ENCODE measurements at regions not wholly inside any gene's neighbourhood (a gene's known extent, or its start where the extent isn't known, plus 50 kb on each side); places are given as distances from the start of the nearest gene placed in this dataset.

DNA sequence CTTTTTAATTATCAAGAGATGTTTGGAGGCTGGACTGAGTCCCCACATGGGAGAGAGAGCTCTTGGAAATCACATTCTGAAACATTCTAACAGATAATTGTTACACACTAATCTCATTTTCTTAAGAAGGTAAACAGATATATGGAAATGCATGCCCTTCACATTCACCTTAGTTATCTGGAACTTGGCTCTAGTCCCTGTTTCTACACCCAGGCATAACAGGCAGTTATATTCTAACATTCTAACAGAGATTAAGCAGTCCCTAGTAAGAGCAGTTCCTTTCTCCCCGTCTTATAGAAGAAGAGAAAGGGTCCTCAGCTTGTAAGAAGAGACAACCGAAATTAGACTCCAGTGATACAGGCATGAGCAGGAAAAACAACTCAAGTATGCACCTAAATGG is 385.4 kb downstream of the SOX11 start:
- TF ChIP-seq EZH2 (IDR thresholded peaks at IDR 0.05; ENCODE audit: borderline replicate concordance, insufficient read depth, low read depth, low read length, poor library complexity, severe bottlenecking) = no peak
- TF ChIP-seq, protein P1, sequence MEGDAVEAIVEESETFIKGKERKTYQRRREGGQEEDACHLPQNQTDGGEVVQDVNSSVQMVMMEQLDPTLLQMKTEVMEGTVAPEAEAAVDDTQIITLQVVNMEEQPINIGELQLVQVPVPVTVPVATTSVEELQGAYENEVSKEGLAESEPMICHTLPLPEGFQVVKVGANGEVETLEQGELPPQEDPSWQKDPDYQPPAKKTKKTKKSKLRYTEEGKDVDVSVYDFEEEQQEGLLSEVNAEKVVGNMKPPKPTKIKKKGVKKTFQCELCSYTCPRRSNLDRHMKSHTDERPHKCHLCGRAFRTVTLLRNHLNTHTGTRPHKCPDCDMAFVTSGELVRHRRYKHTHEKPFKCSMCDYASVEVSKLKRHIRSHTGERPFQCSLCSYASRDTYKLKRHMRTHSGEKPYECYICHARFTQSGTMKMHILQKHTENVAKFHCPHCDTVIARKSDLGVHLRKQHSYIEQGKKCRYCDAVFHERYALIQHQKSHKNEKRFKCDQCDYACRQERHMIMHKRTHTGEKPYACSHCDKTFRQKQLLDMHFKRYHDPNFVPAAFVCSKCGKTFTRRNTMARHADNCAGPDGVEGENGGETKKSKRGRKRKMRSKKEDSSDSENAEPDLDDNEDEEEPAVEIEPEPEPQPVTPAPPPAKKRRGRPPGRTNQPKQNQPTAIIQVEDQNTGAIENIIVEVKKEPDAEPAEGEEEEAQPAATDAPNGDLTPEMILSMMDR (IDR thresholded peaks at IDR 0.05) = no peak
- Histone ChIP-seq H3K4me2 (replicated peaks; ENCODE audit: low read depth, low read length, poor library complexity, severe bottlenecking) (no peak overlapping the region), H3K4me1 (ENCODE audit: control insufficient read depth in 2 of 2, insufficient read depth in 2 of 2, low read length in 2 of 2) (no peaks in the 10 kb centered on the region), H2AFZ (ENCODE audit: insufficient read depth, low read depth, low read length, poor library complexity, severe bottlenecking) (no peak overlapping the region), H3K9me3 (ENCODE audit: control extremely low read depth in 1 of 3, control insufficient read depth in 2 of 3, insufficient read depth in 1 of 3, low read length in 2 of 3) (peaks cover 0 to 6% (median 0%) of the 10 kb centered on the region in 3 donors), H3K79me2 (ENCODE audit: control insufficient read depth, insufficient read depth, low read length) (no peaks in the 10 kb centered on the region), H3K27ac (ENCODE audit: low read length in 2 of 2) (no peak overlapping the region), H4K20me1 (ENCODE audit: control insufficient read depth, insufficient read depth, low read length, poor library complexity, severe bottlenecking) (no peaks in the 10 kb centered on the region), H3K4me3 (ENCODE audit: control extremely low read depth in 1 of 5, extremely low read depth in 1 of 5, insufficient read depth in 1 of 5, low read depth in 2 of 5, low read length in 4 of 5) (no peak overlapping the region), H3K9ac (ENCODE audit: low read length) (no peak overlapping the region), H3K27me3 (replicated peaks in 1 of 4; ENCODE audit: control extremely low read depth in 1 of 4, control insufficient read depth in 3 of 4, insufficient read depth in 4 of 4, low read length in 3 of 4) (peaks cover 0 to 2% (median 0%) of the 10 kb centered on the region in 4 experiments), H3K36me3 (replicated peaks in 1 of 2; ENCODE audit: control extremely low read depth in 1 of 2, control insufficient read depth in 1 of 2, extremely low read depth in 1 of 2, insufficient read depth in 2 of 2, low read length in 1 of 2) (no peaks in the 10 kb centered on the region)
- 57% methylated on average over 1 of the region's 2 CpGs for WGBS (ENCODE audit: insufficient coverage)
- Mint-ChIP-seq H3K4me1 (no peaks in the 10 kb centered on the region), H3K4me3 (no peak overlapping the region), H3K27ac (no peak overlapping the region), H3K9me3 (ENCODE audit: insufficient read depth) (no peaks in the 10 kb centered on the region), H3K27me3 (peaks cover 3% of the 10 kb centered on the region)
- no peak for DNase-seq
- ATAC-seq (ENCODE audit: low read depth) = no peak
- ChIA-PET CTCF (no interaction called here), POLR2A (no interaction called here)
- intact Hi-C loops (cut with micrococcal nuclease) = no loop called here

DNA sequence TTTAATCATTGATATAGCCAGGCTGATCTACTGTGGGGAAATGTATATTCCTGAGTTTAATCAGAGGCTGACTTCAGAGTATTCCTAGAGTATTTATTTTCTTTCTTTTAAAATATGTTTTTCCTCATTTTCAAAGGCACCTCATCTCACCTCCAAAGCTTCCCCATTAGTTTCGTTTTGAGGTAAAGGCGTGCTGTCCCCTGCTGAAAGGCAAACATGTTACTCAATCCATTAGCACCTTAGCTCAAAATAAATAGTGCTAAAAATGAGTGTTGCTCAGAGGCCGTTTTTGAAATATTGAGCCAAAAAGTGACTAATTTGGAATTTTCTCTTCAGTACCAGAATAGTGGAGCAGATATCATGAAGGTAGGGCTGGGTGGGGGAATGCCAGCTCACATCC is 386.2 kb downstream of the SOX11 start:
- intact Hi-C loops (cut with micrococcal nuclease) = no loop called here
- no peaks in the 10 kb centered on the region for H3K9me3 Mint-ChIP-seq (ENCODE audit: insufficient read depth)
- H3K4me3 Mint-ChIP-seq = no peak overlapping the region
- POLR2A ChIA-PET = no interaction called here
- ATAC-seq (ENCODE audit: low read depth) (no peak), DNase-seq (no peak)
- H3K79me2 ChIP-seq (ENCODE audit: control insufficient read depth, insufficient read depth, low read length) = no peaks in the 10 kb centered on the region
- H3K4me1 ChIP-seq (ENCODE audit: control insufficient read depth in 2 of 2, insufficient read depth in 2 of 2, low read length in 2 of 2) = no peaks in the 10 kb centered on the region
- H3K36me3 ChIP-seq (replicated peaks in 1 of 2; ENCODE audit: control extremely low read depth in 1 of 2, control insufficient read depth in 1 of 2, extremely low read depth in 1 of 2, insufficient read depth in 2 of 2, low read length in 1 of 2) = no peaks in the 10 kb centered on the region
- H3K4me1 Mint-ChIP-seq = no peaks in the 10 kb centered on the region
- no peak overlapping the region for H3K4me3 ChIP-seq (ENCODE audit: control extremely low read depth in 1 of 5, extremely low read depth in 1 of 5, insufficient read depth in 1 of 5, low read depth in 2 of 5, low read length in 4 of 5)
- H3K9me3 ChIP-seq (ENCODE audit: control extremely low read depth in 1 of 3, control insufficient read depth in 2 of 3, insufficient read depth in 1 of 3, low read length in 2 of 3) = peaks cover 0 to 6% (median 0%) of the 10 kb centered on the region in 3 donors
- no peak overlapping the region for H3K27ac ChIP-seq (ENCODE audit: low read length in 2 of 2)
- TF ChIP-seq, protein P1 (IDR thresholded peaks at IDR 0.05) = no peak
- no peak for TF ChIP-seq EZH2 (IDR thresholded peaks at IDR 0.05; ENCODE audit: borderline replicate concordance, insufficient read depth, low read depth, low read length, poor library complexity, severe bottlenecking)
- peaks cover 0 to 2% (median 0%) of the 10 kb centered on the region in 4 experiments for H3K27me3 ChIP-seq (replicated peaks in 1 of 4; ENCODE audit: control extremely low read depth in 1 of 4, control insufficient read depth in 3 of 4, insufficient read depth in 4 of 4, low read length in 3 of 4)
- WGBS (ENCODE audit: insufficient coverage) = 80% methylated on average over 1 of the region's 3 CpGs
- no peak overlapping the region for H2AFZ ChIP-seq (ENCODE audit: insufficient read depth, low read depth, low read length, poor library complexity, severe bottlenecking)
- H3K4me2 ChIP-seq (replicated peaks; ENCODE audit: low read depth, low read length, poor library complexity, severe bottlenecking) = no peak overlapping the region
- no peak overlapping the region for H3K9ac ChIP-seq (ENCODE audit: low read length)
- CTCF ChIA-PET = no interaction called here
- no peaks in the 10 kb centered on the region for H4K20me1 ChIP-seq (ENCODE audit: control insufficient read depth, insufficient read depth, low read length, poor library complexity, severe bottlenecking)
- H3K27ac Mint-ChIP-seq = no peak overlapping the region
- peaks cover 3% of the 10 kb centered on the region for H3K27me3 Mint-ChIP-seq

All from B cell (primary cell).